B cell (primary cell): ENCODE measurements at regions not wholly inside any gene's neighbourhood (a gene's known extent, or its start where the extent isn't known, plus 50 kb on each side); places are given as distances from the start of the nearest gene placed in this dataset.

ENCODE experiments used
- ATAC-seq: fragments of 200-7000 bp; cut with Tn5 transposase; one replicate; pipeline ENCODE4 v1.10.0; 2021; ENCODE audit warnings: low read depth, mild to moderate bottlenecking, moderate number of reproducible peaks, moderate library complexity
- CTCF ChIA-PET: fragments of 350-600 bp; sonication (Branson Sonifier 250); formaldehyde crosslinking; loops from one replicate; lab custom pipeline; 2021; ENCODE audit warnings: antibody characterized with exemption, inconsistent platforms; lab: Charles Lee
- POLR2A ChIA-PET: fragments of 350-600 bp; sonication (Branson Sonifier 250); formaldehyde crosslinking; loops from one replicate; lab custom pipeline; 2021; ENCODE audit warnings: antibody characterized with exemption; lab: Charles Lee
- DNase-seq: peaks from one replicate; pipeline ENCODE4 v3.0.0; 2013
- H2AFZ ChIP-seq: 2 replicates; pipeline ENCODE4 v1.6.1; 2012; ENCODE audit warnings: mild to moderate bottlenecking, low read depth, low read length; ENCODE audit not compliant: insufficient read depth, poor library complexity, severe bottlenecking
- H3K27ac ChIP-seq, 2 donors: 1 replicate in 1 of 2; 2 replicates in 1 of 2; pipeline ENCODE4 v1.5.1; 2012 to 2013; ENCODE audit warnings: low read length in 2 of 2, mild to moderate bottlenecking in 2 of 2, moderate library complexity in 1 of 2
- H3K27me3 ChIP-seq, 4 experiments: fragments of 200-600 bp in 1 of 4; sonication (generic) in 1 of 4; replicated peaks in 1 of 4; 1 replicate in 2 of 4; 2 replicates in 2 of 4; pipeline versions ENCODE4 v1.6.1 to v1.7.0; 2013 to 2016; ENCODE audit warnings: low read length in 3 of 4, mild to moderate bottlenecking in 2 of 4, mixed read lengths in 1 of 4, moderate library complexity in 1 of 4; ENCODE audit not compliant: insufficient read depth in 4 of 4, control insufficient read depth in 3 of 4; ENCODE audit errors: control extremely low read depth in 1 of 4
- H3K36me3 ChIP-seq, 2 experiments: replicated peaks in 1 of 2; 1 replicate in 1 of 2; 2 replicates in 1 of 2; pipeline versions ENCODE4 v1.6.1 to v1.7.1; 2013; ENCODE audit warnings: low read length in 1 of 2; ENCODE audit not compliant: insufficient read depth in 2 of 2, control insufficient read depth in 1 of 2; ENCODE audit errors: control extremely low read depth in 1 of 2, extremely low read depth in 1 of 2
- H3K4me1 ChIP-seq, 2 donors: fragments of 200-600 bp in 1 of 2; sonication (generic) in 1 of 2; 1 replicate in 1 of 2; 2 replicates in 1 of 2; pipeline versions ENCODE4 v1.5.1 to v1.6.1; 2013 to 2017; ENCODE audit warnings: low read length in 2 of 2; ENCODE audit not compliant: control insufficient read depth in 2 of 2, insufficient read depth in 2 of 2
- H3K4me2 ChIP-seq: replicated peaks from 2 replicates; pipeline ENCODE3; 2012; ENCODE audit warnings: mild to moderate bottlenecking, low read depth, low read length; ENCODE audit not compliant: poor library complexity, severe bottlenecking
- H3K4me3 ChIP-seq, 5 experiments: fragments of 200-600 bp in 1 of 5; sonication (generic) in 1 of 5; 1 replicate in 3 of 5; 2 replicates in 2 of 5; pipeline versions ENCODE4 v1.5.1 to v1.7.0; 2011 to 2016; ENCODE audit warnings: low read length in 4 of 5, mild to moderate bottlenecking in 4 of 5, low read depth in 2 of 5, control low read depth in 1 of 5, moderate library complexity in 1 of 5; ENCODE audit not compliant: insufficient read depth in 1 of 5; ENCODE audit errors: control extremely low read depth in 1 of 5, extremely low read depth in 1 of 5
- H3K79me2 ChIP-seq: fragments of 200-600 bp; sonication (generic); one replicate; pipeline ENCODE4 v1.6.0; 2016; ENCODE audit warnings: low read length; ENCODE audit not compliant: control insufficient read depth, insufficient read depth
- H3K9ac ChIP-seq: fragments of 200-600 bp; sonication (generic); 2 replicates; pipeline ENCODE4 v1.6.1; 2017; ENCODE audit warnings: mild to moderate bottlenecking, low read length, moderate library complexity
- H3K9me3 ChIP-seq, 3 donors: one replicate each; pipeline versions ENCODE4 v1.6.1 to v1.7.1; 2013; ENCODE audit warnings: low read length in 2 of 3; ENCODE audit not compliant: control insufficient read depth in 2 of 3, insufficient read depth in 1 of 3; ENCODE audit errors: control extremely low read depth in 1 of 3
- H4K20me1 ChIP-seq: 2 replicates; pipeline ENCODE4 v1.6.0; 2012; ENCODE audit warnings: mild to moderate bottlenecking, low read length; ENCODE audit not compliant: insufficient read depth, control insufficient read depth, poor library complexity, severe bottlenecking
- H3K27ac Mint-ChIP-seq: one replicate; pipeline ENCODE4 v1.8.0; 2021; ENCODE audit warnings: mixed read lengths
- H3K27me3 Mint-ChIP-seq: one replicate; pipeline ENCODE4 v1.8.0; 2021; ENCODE audit warnings: mixed read lengths
- H3K4me1 Mint-ChIP-seq: one replicate; pipeline ENCODE4 v1.8.0; 2021; ENCODE audit warnings: mixed read lengths
- H3K4me3 Mint-ChIP-seq: one replicate; pipeline ENCODE4 v1.8.0; 2021; ENCODE audit warnings: mixed read lengths
- H3K9me3 Mint-ChIP-seq: one replicate; pipeline ENCODE4 v1.8.0; 2022; ENCODE audit warnings: mixed read lengths; ENCODE audit not compliant: insufficient read depth
- CTCF ChIP-seq: fragments of 200-600 bp; IDR thresholded peaks from one replicate; pipeline ENCODE4 v1.8.0; 2022; ENCODE audit warnings: antibody characterized with exemption, mild to moderate bottlenecking
- EZH2 ChIP-seq: IDR thresholded peaks from 2 replicates; pipeline ENCODE4 v1.6.1; 2012; ENCODE audit warnings: borderline replicate concordance, low read depth, mild to moderate bottlenecking, moderate library complexity, low read length; ENCODE audit not compliant: insufficient read depth, poor library complexity, severe bottlenecking
- WGBS: methylation state at CpG from one replicate; pipeline ENCODE4 v1.1.5; 2013; ENCODE audit warnings: missing lambda C conversion rate; ENCODE audit not compliant: insufficient coverage; 5-methylcytosine and 5-hydroxymethylcytosine counted together
- intact Hi-C: fragments of 100-400 bp; cut with micrococcal nuclease; formaldehyde crosslinking; loops from one replicate; pipeline ENCODE4 v1.10.0; 2022

DNA sequence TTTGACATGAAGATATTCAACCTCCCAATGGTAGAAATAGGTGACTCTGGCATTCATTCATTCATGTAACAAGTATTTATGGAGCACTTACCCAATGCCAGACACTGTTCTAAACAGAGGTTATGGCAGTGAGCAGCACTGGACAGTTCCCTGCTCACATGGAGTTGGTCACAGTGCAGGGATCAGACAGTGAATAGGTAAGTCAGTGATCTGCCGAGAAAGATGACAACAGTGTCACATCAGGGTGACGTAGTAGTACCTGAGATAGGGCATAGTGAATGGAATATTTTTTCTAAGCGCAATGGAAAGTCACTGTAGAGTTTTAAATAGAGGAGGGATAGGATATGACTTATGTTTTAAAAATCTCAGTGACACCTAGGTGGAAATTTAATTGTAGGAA lies 791.4 kb upstream of the RBFOX1 start:
- H4K20me1 ChIP-seq, result no peaks in the 10 kb centered on the region
- H3K4me1 Mint-ChIP-seq, result no peaks in the 10 kb centered on the region
- H3K27ac ChIP-seq, result no peak overlapping the region
- no peak overlapping the region for H3K4me2 ChIP-seq
- no peak overlapping the region for H3K27ac Mint-ChIP-seq
- H3K27me3 ChIP-seq, result no peaks in the 10 kb centered on the region
- no peaks in the 10 kb centered on the region for H3K36me3 ChIP-seq
- no peak overlapping the region for H3K9ac ChIP-seq
- H2AFZ ChIP-seq, result no peak overlapping the region
- CTCF ChIA-PET, result no interaction called here
- TF ChIP-seq CTCF, result no peak
- no peak for TF ChIP-seq EZH2
- peaks cover 2% of the 10 kb centered on the region for H3K9me3 Mint-ChIP-seq
- intact Hi-C loops, result no loop called here
- DNase-seq, result no peak
- H3K9me3 ChIP-seq, result no peaks in the 10 kb centered on the region
- no peak overlapping the region for H3K4me3 ChIP-seq
- no peaks in the 10 kb centered on the region for H3K4me1 ChIP-seq
- WGBS, result 84% methylated on average over 3 of the region's 3 CpGs
- ATAC-seq, result no peak
- no peaks in the 10 kb centered on the region for H3K79me2 ChIP-seq
- H3K27me3 Mint-ChIP-seq, result no peaks in the 10 kb centered on the region
- POLR2A ChIA-PET, result no interaction called here
- no peak overlapping the region for H3K4me3 Mint-ChIP-seq

- Histone ChIP-seq H3K9ac (no peak overlapping the region), H3K4me3 (no peak overlapping the region), H2AFZ (no peak overlapping the region), H3K27me3 (no peaks in the 10 kb centered on the region), H4K20me1 (no peaks in the 10 kb centered on the region), H3K4me2 (no peak overlapping the region), H3K36me3 (no peaks in the 10 kb centered on the region), H3K79me2 (no peaks in the 10 kb centered on the region), H3K4me1 (no peaks in the 10 kb centered on the region), H3K27ac (no peak overlapping the region), H3K9me3 (no peaks in the 10 kb centered on the region)
- Mint-ChIP-seq H3K27ac (no peak overlapping the region), H3K27me3 (no peaks in the 10 kb centered on the region), H3K4me3 (no peak overlapping the region), H3K4me1 (no peaks in the 10 kb centered on the region), H3K9me3 (peaks cover 2% of the 10 kb centered on the region)
- intact Hi-C loops, result no loop called here
- ChIA-PET POLR2A (no interaction called here), CTCF (no interaction called here)
- no CpG with 5 or more reads among the region's 2 CpGs for WGBS
- ATAC-seq (no peak), DNase-seq (no peak)
- TF ChIP-seq EZH2, result no peak
- no peak for TF ChIP-seq CTCF
These were observed 796.2 kb upstream of the RBFOX1 start for GRCh38 chr16:6536411-6536810.
